GM12878 (cell line): ENCODE measurements at regions not wholly inside any gene's neighbourhood (a gene's known extent, or its start where the extent isn't known, plus 50 kb on each side); places are given as distances from the start of the nearest gene placed in this dataset.
"Not testable (repeated sequence)": the region's sequence is repeated elsewhere in the genome, so short reads cannot be mapped to it uniquely, and the experiment has no call there.

Experiments used
- ATAC-seq: fragments of 200-7000 bp; cut with Tn5 transposase; 3 replicates; pipeline ENCODE4 v1.9.1; 2020; ENCODE audit warnings: mild to moderate bottlenecking, moderate library complexity
- BruUV-seq: library from RNA; stranded (reverse); fragments of 400-500 nt; replicated peaks from 2 replicates; lab custom pipeline; 2021; lab: Mats Ljungman, UMichigan
- CTCF ChIA-PET: fragments of 300-600 bp; sonication (Branson Sonifier 250); formaldehyde crosslinking; extraction: SDS; loops from one replicate; lab custom pipeline; 2021; ENCODE audit warnings: inconsistent platforms; lab: Yijun Ruan, JAX
- POLR2A ChIA-PET: fragments of 350-600 bp; formaldehyde crosslinking; extraction: SDS; loops from one replicate; lab custom pipeline; 2021; ENCODE audit warnings: inconsistent platforms; lab: Charles Lee
- RAD21 ChIA-PET: fragments of 300-600 bp; sonication (Branson Sonifier 250); formaldehyde crosslinking; loops from one replicate; lab custom pipeline; 2023; ENCODE audit warnings: antibody characterized with exemption; ENCODE audit not compliant: unreplicated experiment; lab: Charles Lee
- SMC1A ChIA-PET: fragments of 300-600 bp; sonication (Branson Sonifier 250); formaldehyde crosslinking; loops from one replicate; lab custom pipeline; 2023; ENCODE audit not compliant: unreplicated experiment, uncharacterized antibody; lab: Charles Lee
- DNase-seq: peaks from one replicate; pipeline ENCODE4 v3.0.0-alpha.2; 2011; ENCODE audit warnings: low read depth, low spot score
- FAIRE-seq: peaks from 3 replicates; lab custom pipeline; 2011; peaks lifted over from hg19 to GRCh38; lab: Jason Lieb, UNC
- H2AFZ ChIP-seq: 2 replicates; pipeline ENCODE4 v1.6.0; 2011; ENCODE audit warnings: low read depth, low read length, control low read depth; ENCODE audit not compliant: control insufficient read depth
- H3K27ac ChIP-seq: 2 replicates; pipeline ENCODE4 v1.5.1; 2011; ENCODE audit warnings: control low read depth; ENCODE audit not compliant: control insufficient read depth, insufficient read depth
- H3K27me3 ChIP-seq, 2 experiments: replicated peaks in 1 of 2; 2 replicates each; pipeline versions ENCODE4 v1.6.0 to v1.6.1; 2011; ENCODE audit warnings: low read length in 1 of 2; ENCODE audit not compliant: control insufficient read depth in 2 of 2, insufficient read depth in 2 of 2
- H3K36me3 ChIP-seq, 2 experiments: 2 replicates each; pipeline ENCODE4 v1.5.1; 2011; ENCODE audit warnings: low read length in 1 of 2; ENCODE audit not compliant: control insufficient read depth in 2 of 2, insufficient read depth in 2 of 2
- H3K4me1 ChIP-seq: 2 replicates; pipeline ENCODE4 v1.6.1; 2011; ENCODE audit warnings: mild to moderate bottlenecking, low read length, moderate library complexity, mixed read lengths; ENCODE audit not compliant: control insufficient read depth, insufficient read depth
- H3K4me2 ChIP-seq: 2 replicates; pipeline ENCODE4 v1.6.0; 2011; ENCODE audit warnings: control low read depth; ENCODE audit not compliant: control insufficient read depth, insufficient read depth
- H3K4me3 ChIP-seq: fragments of 200-600 bp; sonication (generic); 2 replicates; pipeline ENCODE4 v1.5.1; 2016
- H3K79me2 ChIP-seq: 2 replicates; pipeline ENCODE4 v1.6.0; 2011; ENCODE audit warnings: low read length; ENCODE audit not compliant: control insufficient read depth, insufficient read depth
- H3K9ac ChIP-seq: 2 replicates; pipeline ENCODE4 v1.8.0; 2011; ENCODE audit warnings: low read length, control low read depth, mixed read lengths; ENCODE audit not compliant: control insufficient read depth, insufficient read depth
- H3K9me3 ChIP-seq: replicated peaks from 3 replicates; pipeline ENCODE4 v1.5.1; 2011; ENCODE audit warnings: mild to moderate bottlenecking, low read length; ENCODE audit not compliant: control insufficient read depth, insufficient read depth
- H4K20me1 ChIP-seq: 2 replicates; pipeline ENCODE4 v1.6.0; 2011; ENCODE audit not compliant: control insufficient read depth, insufficient read depth
- CTCF ChIP-seq, 3 experiments: IDR thresholded peaks in 2 of 3; conservative IDR thresholded peaks in 1 of 3; 2 replicates each; pipeline ENCODE4 v1.5.1; 2011; ENCODE audit warnings: low read depth in 3 of 3, low read length in 3 of 3, mild to moderate bottlenecking in 3 of 3, control low read depth in 2 of 3, moderate library complexity in 2 of 3, inconsistent platforms in 1 of 3, mixed read lengths in 1 of 3; ENCODE audit not compliant: control insufficient read depth in 2 of 3, insufficient read depth in 1 of 3; ENCODE audit errors: extremely low read depth in 1 of 3
- WGBS: methylation state at CpG from one replicate; pipeline ENCODE4 v1.1.6; 2016; ENCODE audit warnings: low lambda C conversion rate; ENCODE audit not compliant: insufficient replicate concordance, insufficient coverage; ENCODE audit errors: missing lambda C conversion rate; 5-methylcytosine and 5-hydroxymethylcytosine counted together
- in situ Hi-C: fragments of 300-500 bp; cut with MboI; formaldehyde crosslinking; loops from 9 replicates; pipeline ENCODE4 v1.14.3; 2018; ENCODE audit warnings: mixed read lengths
- intact Hi-C: fragments of 100-400 bp; cut with micrococcal nuclease; formaldehyde crosslinking; loops from one replicate; pipeline ENCODE4 v1.14.2; 2022; ENCODE audit not compliant: unreplicated experiment

GRCh38 chr10:87300163-87300562 lies 57.4 kb upstream of the NUTM2D start:
- H3K36me3 ChIP-seq, H3K9ac ChIP-seq, H3K4me3 ChIP-seq, H2AFZ ChIP-seq, RAD21 ChIA-PET, H3K27me3 ChIP-seq, ATAC-seq, H3K4me1 ChIP-seq, BruUV-seq, POLR2A ChIA-PET, H4K20me1 ChIP-seq, intact Hi-C loops, in situ Hi-C loops, H3K27ac ChIP-seq, SMC1A ChIA-PET, H3K79me2 ChIP-seq, DNase-seq, H3K9me3 ChIP-seq, H3K4me2 ChIP-seq, FAIRE-seq, CTCF ChIA-PET: not testable (repeated sequence)
- WGBS = no CpG with 5 or more reads among the region's 1 CpG

GRCh38 chr10:87301466-87302115 lies 56.0 kb upstream of the NUTM2D start:
- RAD21 ChIA-PET, intact Hi-C loops, SMC1A ChIA-PET, H3K4me1 ChIP-seq, H3K4me3 ChIP-seq, FAIRE-seq, POLR2A ChIA-PET, H4K20me1 ChIP-seq, H3K9ac ChIP-seq, CTCF ChIA-PET, H3K36me3 ChIP-seq, in situ Hi-C loops: not testable (repeated sequence)
- ATAC-seq = peak; percentile 100
- peak in 1 of 3 experiments; percentile 7; a peak in 1 of 6 replicates for TF ChIP-seq CTCF (IDR thresholded peaks at IDR 0.05 in 2 of 3, conservative IDR thresholded peaks at IDR 0.05 in 1 of 3; ENCODE audit: control insufficient read depth in 2 of 3, extremely low read depth in 1 of 3, insufficient read depth in 1 of 3, low read depth in 3 of 3, low read length in 3 of 3)
- TF ChIP-seq, all 136 proteins: peak for 1; not testable (repeated sequence) for 135
- H3K79me2 ChIP-seq, H3K27me3 ChIP-seq, H2AFZ ChIP-seq, H3K4me2 ChIP-seq, H3K27ac ChIP-seq, H3K9me3 ChIP-seq, BruUV-seq, DNase-seq: not testable (repeated sequence)
- WGBS = 8% methylated on average over 13 of the region's 16 CpGs

- H3K27ac ChIP-seq, H3K27me3 ChIP-seq, H3K79me2 ChIP-seq, H3K4me1 ChIP-seq, ATAC-seq, H3K4me2 ChIP-seq, H3K36me3 ChIP-seq, RAD21 ChIA-PET, BruUV-seq, SMC1A ChIA-PET, in situ Hi-C loops, FAIRE-seq, CTCF ChIA-PET, H3K9ac ChIP-seq, DNase-seq, H3K4me3 ChIP-seq, H4K20me1 ChIP-seq, H3K9me3 ChIP-seq, POLR2A ChIA-PET, H2AFZ ChIP-seq, intact Hi-C loops: not testable (repeated sequence)
- WGBS = 100% methylated on average over 1 of the region's 3 CpGs
Observed at GRCh38 chr10:87302132-87302531, 55.4 kb upstream of the NUTM2D start.
